WTC11 (cell line): ENCODE measurements at regions not wholly inside any gene's neighbourhood (a gene's known extent, or its start where the extent isn't known, plus 50 kb on each side); places are given as distances from the start of the nearest gene placed in this dataset.

Experiments used
- ATAC-seq: fragments of 200-7000 bp; cut with Tn5 transposase; 2 replicates; pipeline ENCODE4 v1.10.0; 2021; ENCODE audit warnings: mild to moderate bottlenecking, moderate library complexity
- CTCF ChIA-PET: fragments of 300-600 bp; sonication (Branson Sonifier 250); formaldehyde crosslinking; loops from one replicate; lab custom pipeline; 2021; ENCODE audit warnings: antibody characterized with exemption; lab: Charles Lee
- POLR2A ChIA-PET: fragments of 350-600 bp; sonication (Branson Sonifier 250); formaldehyde crosslinking; loops from one replicate; lab custom pipeline; 2021; ENCODE audit warnings: antibody characterized with exemption; lab: Charles Lee
- DNase-seq: peaks from one replicate; pipeline ENCODE4 v3.0.0; 2021; ENCODE audit warnings: low spot score
- H3K27ac Mint-ChIP-seq: 2 replicates; pipeline ENCODE4 v1.8.0; 2021; ENCODE audit warnings: mixed read lengths
- H3K27me3 Mint-ChIP-seq: 2 replicates; pipeline ENCODE4 v1.8.0; 2021; ENCODE audit warnings: low read depth, mild to moderate bottlenecking, moderate library complexity, mixed read lengths
- H3K36me3 Mint-ChIP-seq: 2 replicates; pipeline ENCODE4 v1.8.0; 2021; ENCODE audit warnings: mixed read lengths
- H3K4me1 Mint-ChIP-seq: 2 replicates; pipeline ENCODE4 v1.8.0; 2022; ENCODE audit warnings: mixed read lengths
- H3K4me3 Mint-ChIP-seq: 2 replicates; pipeline ENCODE4 v1.8.0; 2021; ENCODE audit warnings: mild to moderate bottlenecking, moderate library complexity, mixed read lengths
- H3K9me3 Mint-ChIP-seq: 2 replicates; pipeline ENCODE4 v1.8.0; 2021; ENCODE audit warnings: mixed read lengths
- AR ChIP-seq: fragments of 250-450 bp; sonication (Bioruptor Pico); IDR thresholded peaks from 2 replicates; pipeline ENCODE4 v1.9.0; 2021; ENCODE audit warnings: mild to moderate bottlenecking
- ATF1 ChIP-seq: sonication (generic); formaldehyde crosslinking; IDR thresholded peaks from 2 replicates; pipeline ENCODE4 v1.8.1; 2023; ENCODE audit warnings: mild to moderate bottlenecking, moderate library complexity, missing genetic modification reagents
- CBFB ChIP-seq: sonication (generic); formaldehyde crosslinking; IDR thresholded peaks from 2 replicates; pipeline ENCODE4 v1.8.1; 2022; ENCODE audit warnings: mild to moderate bottlenecking, low read depth, missing genetic modification reagents
- CDX4 ChIP-seq: fragments of 250-450 bp; sonication (Bioruptor Pico); IDR thresholded peaks from 2 replicates; pipeline ENCODE4 v1.9.0; 2021; ENCODE audit warnings: moderate library complexity, mild to moderate bottlenecking, inconsistent platforms, borderline replicate concordance
- CREB1 ChIP-seq: sonication (generic); formaldehyde crosslinking; IDR thresholded peaks from 2 replicates; pipeline ENCODE4 v1.8.0; 2023; ENCODE audit warnings: mild to moderate bottlenecking, missing genetic modification reagents
- E2F4 ChIP-seq: sonication (generic); formaldehyde crosslinking; IDR thresholded peaks from 2 replicates; pipeline ENCODE4 v1.8.1; 2022; ENCODE audit warnings: low read depth, mild to moderate bottlenecking, moderate library complexity, missing genetic modification reagents, borderline replicate concordance
- GABPB1 ChIP-seq: sonication (generic); formaldehyde crosslinking; IDR thresholded peaks from 2 replicates; pipeline ENCODE4 v1.8.1; 2023; ENCODE audit warnings: mild to moderate bottlenecking, missing genetic modification reagents
- GRHL2 ChIP-seq: fragments of 250-450 bp; sonication (Bioruptor Pico); IDR thresholded peaks from 2 replicates; pipeline ENCODE4 v1.8.0; 2022; ENCODE audit warnings: mild to moderate bottlenecking, moderate library complexity; ENCODE audit not compliant: insufficient replicate concordance, severe bottlenecking
- HMGA2 ChIP-seq: fragments of 250-450 bp; sonication (Bioruptor Pico); IDR thresholded peaks from 2 replicates; pipeline ENCODE4 v1.4.0; 2021; ENCODE audit warnings: mild to moderate bottlenecking, moderate library complexity
- MAX ChIP-seq: sonication (generic); formaldehyde crosslinking; IDR thresholded peaks from 2 replicates; pipeline ENCODE4 v1.8.0; 2022; ENCODE audit warnings: mild to moderate bottlenecking, missing genetic modification reagents
- NR1H2 ChIP-seq: sonication (generic); formaldehyde crosslinking; IDR thresholded peaks from 2 replicates; pipeline ENCODE4 v1.9.0; 2021; ENCODE audit warnings: mild to moderate bottlenecking, moderate library complexity, missing genetic modification reagents
- OVOL2 ChIP-seq: fragments of 250-450 bp; sonication (Bioruptor Pico); IDR thresholded peaks from 2 replicates; pipeline ENCODE4 v1.9.0; 2021; ENCODE audit warnings: mild to moderate bottlenecking, borderline replicate concordance
- PRDM15 ChIP-seq: sonication (generic); formaldehyde crosslinking; IDR thresholded peaks from 2 replicates; pipeline ENCODE4 v1.8.0; 2022; ENCODE audit warnings: missing genetic modification reagents
- TEAD1 ChIP-seq: sonication (generic); formaldehyde crosslinking; IDR thresholded peaks from 2 replicates; pipeline ENCODE4 v1.8.0; 2022; ENCODE audit warnings: mild to moderate bottlenecking, missing genetic modification reagents
- USF2 ChIP-seq: sonication (generic); formaldehyde crosslinking; IDR thresholded peaks from 2 replicates; pipeline ENCODE4 v1.8.1; 2023; ENCODE audit warnings: mild to moderate bottlenecking, missing genetic modification reagents, moderate library complexity
- ZNF396 ChIP-seq: fragments of 250-450 bp; sonication (Bioruptor Pico); IDR thresholded peaks from 2 replicates; pipeline ENCODE4 v1.8.0; 2021; ENCODE audit warnings: mild to moderate bottlenecking, moderate library complexity, borderline replicate concordance
- ZNF423 ChIP-seq: fragments of 250-450 bp; sonication (Bioruptor Pico); IDR thresholded peaks from 2 replicates; pipeline ENCODE4 v2.1.2; 2022; ENCODE audit warnings: mild to moderate bottlenecking, moderate library complexity
- ZNF425 ChIP-seq: fragments of 250-450 bp; sonication (Bioruptor Pico); conservative IDR thresholded peaks from 2 replicates; pipeline ENCODE4 v1.9.0; 2021; ENCODE audit warnings: mild to moderate bottlenecking

- TF ChIP-seq PRDM15 (CRISPR knock-in tag) (no peak), OVOL2 (CRISPR knock-in tag) (no peak), ZNF423 (CRISPR knock-in tag) (no peak), ZNF425 (CRISPR knock-in tag) (no peak), ATF1 (CRISPR knock-in tag) (no peak), GRHL2 (CRISPR knock-in tag) (no peak), CDX4 (CRISPR knock-in tag) (no peak), CBFB (CRISPR knock-in tag) (no peak), AR (CRISPR knock-in tag) (no peak), TEAD1 (CRISPR knock-in tag) (no peak)
- TF ChIP-seq, all 79 proteins: peak for 0
Measured at GRCh38 chr1:8137481-8138244, 111.6 kb upstream of the ERRFI1 start (continued).

GRCh38 chr1:8136766-8137165, 110.7 kb upstream of the ERRFI1 start:
- Mint-ChIP-seq H3K9me3 (no peaks in the 10 kb centered on the region), H3K27me3 (no peaks in the 10 kb centered on the region; the same call in 1 of the 2 replicates), H3K4me1 (peaks cover 25% of the 10 kb centered on the region), H3K27ac (no peak overlapping the region; the same call in 1 of the 2 replicates), H3K4me3 (no peak overlapping the region), H3K36me3 (no peaks in the 10 kb centered on the region)
- ATAC-seq (no peak), DNase-seq (no peak)
- ChIA-PET CTCF (interaction anchor here (1.6 kb wide), 2 partner anchors 122 to 178 kb away, joined by 4 to 5 read pairs; no protein-coding TSS in a partner anchor), POLR2A (no interaction called here)
- TF ChIP-seq TEAD1 (CRISPR knock-in tag): no peak
- no peak for TF ChIP-seq ZNF425 (CRISPR knock-in tag)
- TF ChIP-seq CDX4 (CRISPR knock-in tag): no peak
- TF ChIP-seq MAX: no peak
- TF ChIP-seq NR1H2 (CRISPR knock-in tag): no peak
- TF ChIP-seq HMGA2 (CRISPR knock-in tag): no peak
- no peak for TF ChIP-seq CREB1 (CRISPR knock-in tag)
- no peak for TF ChIP-seq USF2 (CRISPR knock-in tag)
- TF ChIP-seq GABPB1 (CRISPR knock-in tag): no peak
- TF ChIP-seq ZNF396 (CRISPR knock-in tag): no peak
- no peak for TF ChIP-seq E2F4 (CRISPR knock-in tag)
